Endodermal cell (in vitro differentiated cells): ENCODE measurements at regions not wholly inside any gene's neighbourhood (a gene's known extent, or its start where the extent isn't known, plus 50 kb on each side); places are given as distances from the start of the nearest gene placed in this dataset.

Experiments
- DNase-seq: peaks from one replicate; pipeline ENCODE4 v3.0.0-alpha.2; 2017
- H3K27ac ChIP-seq: 2 replicates; pipeline ENCODE4 v1.5.1; 2013; ENCODE audit warnings: mild to moderate bottlenecking, low read depth, low read length, moderate library complexity
- H3K27me3 ChIP-seq: 2 replicates; pipeline ENCODE4 v1.6.1; 2013; ENCODE audit warnings: mild to moderate bottlenecking, low read length, moderate library complexity; ENCODE audit not compliant: insufficient read depth, control insufficient read depth, poor library complexity, severe bottlenecking
- H3K36me3 ChIP-seq: 2 replicates; pipeline ENCODE4 v1.7.0; 2013; ENCODE audit warnings: mild to moderate bottlenecking, low read length, moderate library complexity; ENCODE audit not compliant: control insufficient read depth, insufficient read depth
- H3K4me1 ChIP-seq: one replicate; pipeline ENCODE4 v1.7.0; 2013; ENCODE audit warnings: low read length; ENCODE audit not compliant: control insufficient read depth, insufficient read depth
- H3K4me3 ChIP-seq: 2 replicates; pipeline ENCODE4 v1.5.1; 2013; ENCODE audit warnings: mild to moderate bottlenecking, low read length, moderate library complexity
- H3K9ac ChIP-seq: 2 replicates; pipeline ENCODE4 v1.6.1; 2013; ENCODE audit warnings: mild to moderate bottlenecking, low read length, moderate library complexity; ENCODE audit not compliant: poor library complexity, severe bottlenecking; ENCODE audit errors: extremely low read depth
- H3K9me3 ChIP-seq: 2 replicates; pipeline ENCODE4 v1.6.1; 2013; ENCODE audit warnings: mild to moderate bottlenecking, low read length, moderate library complexity; ENCODE audit not compliant: control insufficient read depth
- H3K27ac Mint-ChIP-seq: 2 replicates; pipeline ENCODE4 v1.8.0; 2020; ENCODE audit warnings: mixed read lengths
- H3K27me3 Mint-ChIP-seq: 2 replicates; pipeline ENCODE4 v1.8.0; 2021; ENCODE audit warnings: mild to moderate bottlenecking, mixed read lengths; ENCODE audit not compliant: insufficient read depth
- H3K36me3 Mint-ChIP-seq: 2 replicates; pipeline ENCODE4 v1.8.0; 2020; ENCODE audit warnings: low read depth, mixed read lengths
- H3K4me1 Mint-ChIP-seq: 2 replicates; pipeline ENCODE4 v1.8.0; 2020; ENCODE audit warnings: mixed read lengths
- H3K4me3 Mint-ChIP-seq: 2 replicates; pipeline ENCODE4 v1.8.0; 2020; ENCODE audit warnings: mild to moderate bottlenecking, moderate library complexity, mixed read lengths
- H3K9me3 Mint-ChIP-seq: 2 replicates; pipeline ENCODE4 v1.8.0; 2020; ENCODE audit warnings: mild to moderate bottlenecking, mixed read lengths
- CTCF ChIP-seq: fragments of 200-600 bp; sonication (generic); conservative IDR thresholded peaks from 2 replicates; pipeline ENCODE4 v1.5.0; 2021; ENCODE audit warnings: antibody characterized with exemption, mild to moderate bottlenecking
- WGBS, 2 experiments: methylation state at CpG; one replicate each; pipeline versions ENCODE4 v1.1.5 to v1.1.7; 2013; ENCODE audit warnings: missing lambda C conversion rate in 2 of 2, mixed read lengths in 1 of 2; ENCODE audit not compliant: insufficient coverage in 1 of 2, insufficient read length in 1 of 2; 5-methylcytosine and 5-hydroxymethylcytosine counted together

DNA sequence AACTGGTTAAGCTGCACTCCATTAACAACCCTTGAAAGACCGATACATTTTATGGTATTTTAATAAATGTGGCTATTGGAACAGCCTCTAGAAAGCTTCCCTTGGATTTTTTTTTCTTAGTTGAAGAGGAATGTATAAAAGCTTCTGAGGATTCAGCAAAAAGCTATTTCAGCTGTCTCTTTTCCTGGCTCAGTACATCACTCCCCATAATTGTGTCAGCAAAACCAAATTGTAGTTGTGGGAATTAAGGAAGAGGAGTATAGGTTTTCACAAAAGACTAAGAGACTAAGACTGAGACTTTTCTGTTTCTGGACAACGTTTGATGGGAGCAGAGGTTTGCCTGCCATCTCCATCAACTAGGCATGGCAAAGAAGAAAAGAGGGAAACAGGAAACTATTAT lies 106.5 kb downstream of the C12orf50 start:
- DNase-seq, result no peak
- H3K27ac Mint-ChIP-seq, result no peak overlapping the region
- no peaks in the 10 kb centered on the region for H3K27me3 Mint-ChIP-seq
- H3K9me3 ChIP-seq, result no peaks in the 10 kb centered on the region
- no peaks in the 10 kb centered on the region for H3K9me3 Mint-ChIP-seq
- H3K27ac ChIP-seq, result no peak overlapping the region
- no peak overlapping the region for H3K4me3 ChIP-seq
- H3K4me1 Mint-ChIP-seq, result no peaks in the 10 kb centered on the region
- H3K9ac ChIP-seq, result no peak overlapping the region
- H3K4me3 Mint-ChIP-seq, result no peak overlapping the region
- H3K27me3 ChIP-seq, result no peaks in the 10 kb centered on the region
- no peaks in the 10 kb centered on the region for H3K36me3 Mint-ChIP-seq
- no peaks in the 10 kb centered on the region for H3K36me3 ChIP-seq
- no peaks in the 10 kb centered on the region for H3K4me1 ChIP-seq
- TF ChIP-seq CTCF, result no peak
- 93% methylated on average over 2 of the region's 2 CpGs; no CpG with 5 or more reads in 1 of the 2 experiments for WGBS, 2 experiments

GRCh38 chr12:87921621-87922020 lies 107.6 kb downstream of the C12orf50 start:
- no peaks in the 10 kb centered on the region for H3K27me3 Mint-ChIP-seq
- no peak overlapping the region for H3K4me3 ChIP-seq
- no peaks in the 10 kb centered on the region for H3K4me1 ChIP-seq
- no peak overlapping the region for H3K4me3 Mint-ChIP-seq
- H3K36me3 ChIP-seq, result no peaks in the 10 kb centered on the region
- H3K9ac ChIP-seq, result no peak overlapping the region
- no peak overlapping the region for H3K27ac ChIP-seq
- WGBS, 2 experiments, result 87 to 93% methylated on average over 2 to 4 of the region's 4 CpGs
- DNase-seq, result no peak
- no peaks in the 10 kb centered on the region for H3K36me3 Mint-ChIP-seq
- no peaks in the 10 kb centered on the region for H3K27me3 ChIP-seq
- H3K4me1 Mint-ChIP-seq, result no peaks in the 10 kb centered on the region
- H3K27ac Mint-ChIP-seq, result no peak overlapping the region
- H3K9me3 Mint-ChIP-seq, result no peaks in the 10 kb centered on the region
- H3K9me3 ChIP-seq, result no peaks in the 10 kb centered on the region
- TF ChIP-seq CTCF, result no peak

DNA sequence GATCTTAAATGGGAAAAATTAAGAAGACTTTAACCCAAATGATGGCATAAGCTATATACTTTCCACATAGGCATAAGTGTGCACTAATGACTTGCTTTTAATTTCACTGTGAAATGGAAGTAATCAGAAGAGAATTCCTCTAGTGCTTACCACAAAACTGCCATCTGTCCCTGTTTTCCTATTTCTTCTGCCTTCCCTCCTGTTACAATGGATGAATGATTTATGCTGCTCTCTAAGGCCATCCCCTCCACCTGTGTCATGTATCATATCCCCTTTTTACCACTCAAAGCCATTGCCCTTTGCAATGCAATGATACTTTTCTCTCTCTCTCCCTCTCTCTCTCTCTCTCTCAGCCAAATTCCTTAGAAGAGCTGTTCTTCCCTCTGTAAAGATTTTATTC lies 109.1 kb downstream of the C12orf50 start:
- H3K36me3 Mint-ChIP-seq, result no peaks in the 10 kb centered on the region
- H3K4me3 ChIP-seq, result no peak overlapping the region
- H3K36me3 ChIP-seq, result no peaks in the 10 kb centered on the region
- no peaks in the 10 kb centered on the region for H3K9me3 ChIP-seq
- no peaks in the 10 kb centered on the region for H3K27me3 ChIP-seq
- DNase-seq, result no peak
- no peak overlapping the region for H3K27ac Mint-ChIP-seq
- no peak overlapping the region for H3K9ac ChIP-seq
- no peak overlapping the region for H3K27ac ChIP-seq
- H3K4me1 Mint-ChIP-seq, result no peaks in the 10 kb centered on the region
- H3K4me1 ChIP-seq, result no peaks in the 10 kb centered on the region
- H3K27me3 Mint-ChIP-seq, result no peaks in the 10 kb centered on the region
- TF ChIP-seq CTCF, result no peak
- H3K9me3 Mint-ChIP-seq, result no peaks in the 10 kb centered on the region
- no peak overlapping the region for H3K4me3 Mint-ChIP-seq
